Mesodermal cell (in vitro differentiated cells): ENCODE measurements at regions not wholly inside any gene's neighbourhood (a gene's known extent, or its start where the extent isn't known, plus 50 kb on each side); places are given as distances from the start of the nearest gene placed in this dataset.
"Not testable (repeated sequence)": the region's sequence is repeated elsewhere in the genome, so short reads cannot be mapped to it uniquely, and the experiment has no call there.

Experiments
- H3K27ac ChIP-seq: 2 replicates; pipeline ENCODE4 v1.7.0; 2013; ENCODE audit warnings: mild to moderate bottlenecking, low read depth, low read length, moderate library complexity; ENCODE audit not compliant: severe bottlenecking
- H3K36me3 ChIP-seq: 2 replicates; pipeline ENCODE4 v1.7.1; 2013; ENCODE audit warnings: mild to moderate bottlenecking, low read length, moderate library complexity; ENCODE audit not compliant: control insufficient read depth, insufficient read depth
- H3K4me1 ChIP-seq: one replicate; pipeline ENCODE4 v1.7.1; 2013; ENCODE audit warnings: mild to moderate bottlenecking, low read length; ENCODE audit not compliant: insufficient read depth, control insufficient read depth, poor library complexity, severe bottlenecking
- H3K4me3 ChIP-seq: 2 replicates; pipeline ENCODE4 v1.7.0; 2013; ENCODE audit warnings: low read length, control low read depth, mild to moderate bottlenecking; ENCODE audit not compliant: insufficient read depth, poor library complexity, severe bottlenecking; ENCODE audit errors: extremely low read depth
- H3K9me3 ChIP-seq: 2 replicates; pipeline ENCODE4 v1.7.1; 2013; ENCODE audit warnings: mild to moderate bottlenecking, low read length, moderate library complexity; ENCODE audit not compliant: control insufficient read depth
- WGBS, 2 experiments: methylation state at CpG; one replicate each; pipeline ENCODE4 v1.1.5; 2013; ENCODE audit warnings: missing lambda C conversion rate in 2 of 2; ENCODE audit not compliant: insufficient coverage in 2 of 2; 5-methylcytosine and 5-hydroxymethylcytosine counted together

GRCh38 chr1:125118147-125118993, 3933.6 kb downstream of the SRGAP2C start:
- H3K4me1 ChIP-seq, result no peaks in the 10 kb centered on the region
- no peaks in the 10 kb centered on the region for H3K36me3 ChIP-seq
- no peak overlapping the region for H3K4me3 ChIP-seq
- peaks cover 12% of the 10 kb centered on the region for H3K9me3 ChIP-seq
- H3K27ac ChIP-seq, result no peak overlapping the region
- WGBS, 2 experiments, result 92 to 95% methylated on average over 74 to 75 of the region's 93 CpGs

GRCh38 chr1:125119024-125119441, 3934.3 kb downstream of the SRGAP2C start:
- Histone ChIP-seq H3K9me3 (peaks cover 17% of the 10 kb centered on the region), H3K4me1 (no peaks in the 10 kb centered on the region), H3K36me3 (no peaks in the 10 kb centered on the region), H3K4me3 (no peak overlapping the region), H3K27ac (no peak overlapping the region)
- WGBS, 2 experiments, result 87 to 94% methylated on average over 18 to 52 of the region's 53 CpGs

GRCh38 chr1:125119566-125120205, 3934.9 kb downstream of the SRGAP2C start:
- not testable (repeated sequence) for H3K27ac ChIP-seq, H3K4me3 ChIP-seq, H3K36me3 ChIP-seq, H3K4me1 ChIP-seq
- peaks cover 17% of the 10 kb centered on the region for H3K9me3 ChIP-seq
- 77 to 91% methylated on average over 14 to 21 of the region's 30 CpGs for WGBS, 2 experiments

- not testable (repeated sequence) for H3K4me3 ChIP-seq, H3K36me3 ChIP-seq, H3K27ac ChIP-seq, H3K4me1 ChIP-seq
- peaks cover 17% of the 10 kb centered on the region for H3K9me3 ChIP-seq
- WGBS, 2 experiments, result no CpG with 5 or more reads among the region's 1 CpG
Measured at GRCh38 chr1:125122579-125122978, 3937.8 kb downstream of the SRGAP2C start.
